ENCODE measurements at regions not wholly inside any gene's neighbourhood (a gene's known extent, or its start where the extent isn't known, plus 50 kb on each side); places are given as distances from the start of the nearest gene placed in this dataset.

GRCh38 chr18:28858248-28858647 lies 681.3 kb upstream of the CDH2 start:
- Histone ChIP-seq H3K27ac (no peak overlapping the region), H3K36me3 (no peaks in the 10 kb centered on the region), H3K9me3 (no peaks in the 10 kb centered on the region), H3K4me3 (no peak overlapping the region), H3K4me1 (no peaks in the 10 kb centered on the region), H3K27me3 (ENCODE audit: low read depth) (no peaks in the 10 kb centered on the region)
- intact Hi-C loops (cut with DNase I): no loop called here
- TF ChIP-seq CTCF (IDR thresholded peaks at IDR 0.05): no peak
- DNase-seq (no peak), ATAC-seq (no peak)

- no peak for DNase-seq
- intact Hi-C loops (cut with DNase I): no loop called here
- no peaks in the 10 kb centered on the region for H3K27me3 ChIP-seq (ENCODE audit: low read depth)
Measured at GRCh38 chr18:28855989-28856388, 679.1 kb upstream of the CDH2 start.

GRCh38 chr18:28855524-28855923 lies 678.6 kb upstream of the CDH2 start:
- H3K9me3 ChIP-seq: peaks cover 3% of the 10 kb centered on the region
- intact Hi-C loops (cut with DNase I): no loop called here
- H3K27me3 ChIP-seq (ENCODE audit: low read depth): no peaks in the 10 kb centered on the region
- no peak overlapping the region for H3K4me3 ChIP-seq
- TF ChIP-seq CTCF (IDR thresholded peaks at IDR 0.05): no peak
- no peak overlapping the region for H3K27ac ChIP-seq
- H3K36me3 ChIP-seq: no peaks in the 10 kb centered on the region
- DNase-seq (no peak), ATAC-seq (no peak)
- H3K4me1 ChIP-seq: no peaks in the 10 kb centered on the region

More at GRCh38 chr18:28855989-28856388, 679.1 kb upstream of the CDH2 start:
- peaks cover 3% of the 10 kb centered on the region for H3K9me3 ChIP-seq
- H3K4me1 ChIP-seq: no peaks in the 10 kb centered on the region
- TF ChIP-seq CTCF (IDR thresholded peaks at IDR 0.05): no peak
- no peaks in the 10 kb centered on the region for H3K36me3 ChIP-seq
- no peak for ATAC-seq
- H3K27ac ChIP-seq: no peak overlapping the region
- H3K4me3 ChIP-seq: no peak overlapping the region

GRCh38 chr18:28854964-28855363 lies 678.0 kb upstream of the CDH2 start:
- peaks cover 3% of the 10 kb centered on the region for H3K9me3 ChIP-seq
- H3K36me3 ChIP-seq: no peaks in the 10 kb centered on the region
- ATAC-seq: no peak
- DNase-seq: no peak
- TF ChIP-seq CTCF (IDR thresholded peaks at IDR 0.05): no peak
- intact Hi-C loops (cut with DNase I): no loop called here
- no peaks in the 10 kb centered on the region for H3K27me3 ChIP-seq (ENCODE audit: low read depth)
- no peak overlapping the region for H3K4me3 ChIP-seq
- no peaks in the 10 kb centered on the region for H3K4me1 ChIP-seq
- H3K27ac ChIP-seq: no peak overlapping the region

- peaks cover 3% of the 10 kb centered on the region for H3K9me3 ChIP-seq
- no peaks in the 10 kb centered on the region for H3K36me3 ChIP-seq
- no peaks in the 10 kb centered on the region for H3K27me3 ChIP-seq (ENCODE audit: low read depth)
- no peaks in the 10 kb centered on the region for H3K4me1 ChIP-seq
- no peak overlapping the region for H3K27ac ChIP-seq
- no peak overlapping the region for H3K4me3 ChIP-seq
- no peak for TF ChIP-seq CTCF (IDR thresholded peaks at IDR 0.05)
- ATAC-seq (no peak), DNase-seq (no peak)
- intact Hi-C loops (cut with DNase I): no loop called here
Measured at GRCh38 chr18:28846958-28847357, 670.0 kb upstream of the CDH2 start.

- DNase-seq (no peak), ATAC-seq (no peak)
- no peaks in the 10 kb centered on the region for H3K36me3 ChIP-seq
- no peaks in the 10 kb centered on the region for H3K9me3 ChIP-seq
- intact Hi-C loops (cut with DNase I): no loop called here
- no peak overlapping the region for H3K27ac ChIP-seq
- TF ChIP-seq CTCF (IDR thresholded peaks at IDR 0.05): no peak
- H3K4me1 ChIP-seq: no peaks in the 10 kb centered on the region
- no peak overlapping the region for H3K4me3 ChIP-seq
- no peaks in the 10 kb centered on the region for H3K27me3 ChIP-seq (ENCODE audit: low read depth)
Measured at GRCh38 chr18:28837100-28837499, 660.2 kb upstream of the CDH2 start.

All from lower lobe of right lung (tissue), 2 donors.